ENCODE measurements at regions not wholly inside any gene's neighbourhood (a gene's known extent, or its start where the extent isn't known, plus 50 kb on each side); places are given as distances from the start of the nearest gene placed in this dataset.
A peak's percentile ranks its signal among the peaks of the same experiment; 100 is the strongest.

DNA sequence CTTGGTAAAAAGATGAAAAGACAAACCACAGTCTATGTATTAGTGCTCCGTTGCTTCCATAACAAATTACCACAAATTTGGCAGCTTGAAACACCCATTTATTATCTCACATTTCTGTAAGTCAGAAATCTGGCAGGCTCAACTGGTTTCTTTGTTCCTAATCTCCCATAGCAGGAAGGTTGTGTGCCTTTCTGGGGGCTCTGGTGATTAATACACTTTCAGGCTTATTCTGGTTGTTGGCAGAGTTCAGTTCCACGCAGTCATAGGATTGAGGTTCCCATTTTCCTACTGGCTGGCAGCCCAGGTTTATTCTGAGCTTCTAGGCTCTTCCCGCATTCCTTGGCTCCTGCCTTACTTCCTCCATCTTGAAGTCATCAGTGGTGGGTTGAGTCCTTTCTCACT lies 189.3 kb downstream of the ANAPC1 start:
- Histone ChIP-seq H3K27ac (peak overlapping the region in 1 of 4 donors; percentile 32), H3K27me3 (no peaks in the 10 kb centered on the region), H3K9me3 (no peaks in the 10 kb centered on the region), H3K4me1 (peaks cover 3 to 8% of the 10 kb centered on the region in 2 donors), H3K4me3 (no peak overlapping the region), H3K36me3 (no peaks in the 10 kb centered on the region)
- intact Hi-C loops (cut with DNase I; ENCODE audit: low total_unique reads): loop anchor here (5.0 kb wide), 1 partner anchor 922 kb away; no protein-coding TSS in a partner anchor
- in situ Hi-C loops (cut with MboI; ENCODE audit: low sequenced_read_pairs in 4 of 4): loop anchor here in 1 of 4 donors (10.0 to 25.0 kb wide), 2 partner anchors 70 to 582 kb away; partner anchors contain the start of gene BCL2L11
- DNase-seq: peak in 1 of 2 donors; percentile 55
- ATAC-seq: no peak
- TF ChIP-seq POLR2A (IDR thresholded peaks at IDR 0.05): no peak

DNA sequence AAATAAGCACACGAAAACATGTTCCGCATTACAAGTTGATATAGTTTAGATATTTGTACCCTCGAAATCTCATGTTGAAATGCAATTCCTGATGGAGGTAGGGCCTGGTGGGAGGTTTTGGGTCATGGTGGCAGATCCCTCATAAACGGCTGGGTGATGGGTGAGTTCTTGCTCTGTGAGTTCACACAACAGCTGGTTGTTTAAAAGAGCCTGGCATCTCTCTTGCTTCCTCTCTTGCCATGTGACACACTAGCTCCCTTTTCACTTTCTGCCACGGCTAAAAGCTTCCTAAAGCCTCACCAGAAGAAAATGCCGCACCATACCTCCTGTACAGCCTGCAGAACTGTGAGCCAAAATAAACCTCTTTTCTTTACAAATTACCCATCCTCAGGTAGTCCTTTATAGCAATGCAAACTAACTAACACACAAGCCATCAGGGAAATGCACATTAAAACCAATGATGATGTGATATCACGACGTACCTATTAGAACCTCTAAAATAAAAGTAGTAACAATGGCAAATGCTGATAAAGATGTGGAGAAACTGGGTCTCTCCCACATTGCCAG lies 188.5 kb downstream of the ANAPC1 start:
- in situ Hi-C loops (cut with MboI; ENCODE audit: low sequenced_read_pairs in 4 of 4): loop anchor here in 1 of 4 donors (10.0 to 25.0 kb wide), 2 partner anchors 71 to 583 kb away; partner anchors contain the start of gene BCL2L11
- no peak for TF ChIP-seq POLR2A (IDR thresholded peaks at IDR 0.05)
- TF ChIP-seq CTCF (IDR thresholded peaks at IDR 0.05 in 4 of 5, conservative IDR thresholded peaks at IDR 0.05 in 1 of 5): no peak

GRCh38 chr2:111696226-111696625 lies 187.8 kb downstream of the ANAPC1 start:
- H3K27me3 ChIP-seq: no peaks in the 10 kb centered on the region
- no peaks in the 10 kb centered on the region for H3K9me3 ChIP-seq
- no peak overlapping the region for H3K4me3 ChIP-seq
- intact Hi-C loops (cut with DNase I; ENCODE audit: low total_unique reads) (loop anchor here (5.0 kb wide), 1 partner anchor 924 kb away; no protein-coding TSS in a partner anchor), in situ Hi-C loops (cut with MboI; ENCODE audit: low sequenced_read_pairs in 4 of 4) (loop anchor here in 1 of 4 donors (10.0 to 25.0 kb wide), 2 partner anchors 71 to 584 kb away; partner anchors contain the start of gene BCL2L11)
- DNase-seq (peak in 1 of 2 donors; percentile 55), ATAC-seq (no peak)
- H3K4me1 ChIP-seq: peaks cover 3 to 8% of the 10 kb centered on the region in 2 donors
- no peak for TF ChIP-seq CTCF (IDR thresholded peaks at IDR 0.05 in 4 of 5, conservative IDR thresholded peaks at IDR 0.05 in 1 of 5)
- TF ChIP-seq POLR2A (IDR thresholded peaks at IDR 0.05): no peak
- H3K36me3 ChIP-seq: no peaks in the 10 kb centered on the region
- H3K27ac ChIP-seq: peak overlapping the region in 1 of 4 donors; percentile 32

More for the DNA sequence above, 188.5 kb downstream of the ANAPC1 start:
- intact Hi-C loops (cut with DNase I; ENCODE audit: low total_unique reads): loop anchor here (5.0 kb wide), 1 partner anchor 923 kb away; no protein-coding TSS in a partner anchor
- Histone ChIP-seq H3K36me3 (no peaks in the 10 kb centered on the region), H3K27me3 (no peaks in the 10 kb centered on the region), H3K4me3 (no peak overlapping the region), H3K27ac (peak overlapping the region in 1 of 4 donors; percentile 32), H3K4me1 (peaks cover 3 to 8% of the 10 kb centered on the region in 2 donors), H3K9me3 (no peaks in the 10 kb centered on the region)
- ATAC-seq (peak in 1 of 2 donors; percentile 8), DNase-seq (peak in 1 of 2 donors; percentile 21)

DNA sequence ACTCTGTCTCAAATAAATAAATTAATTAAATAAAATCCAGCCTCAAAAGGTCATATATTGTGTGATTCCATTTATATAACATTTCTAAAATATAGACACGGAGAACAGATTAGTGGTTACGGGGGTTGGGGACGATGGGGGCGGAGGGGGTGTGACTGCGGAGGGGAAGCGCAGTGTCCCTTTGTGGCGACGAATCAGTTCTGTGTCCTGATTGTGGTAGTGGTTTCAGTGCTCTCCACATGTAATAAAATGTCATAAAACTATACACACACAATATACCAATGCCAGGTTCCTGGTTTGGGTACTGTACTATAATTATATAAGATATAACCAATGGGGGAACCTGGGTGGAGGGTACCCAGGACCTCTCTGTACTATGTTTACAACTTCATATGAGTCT lies 186.4 kb downstream of the ANAPC1 start:
- no peak for TF ChIP-seq POLR2A (IDR thresholded peaks at IDR 0.05)
- no peak for TF ChIP-seq CTCF (IDR thresholded peaks at IDR 0.05 in 4 of 5, conservative IDR thresholded peaks at IDR 0.05 in 1 of 5)
- intact Hi-C loops (cut with DNase I; ENCODE audit: low total_unique reads) (loop anchor here (5.0 kb wide), 1 partner anchor 925 kb away; no protein-coding TSS in a partner anchor), in situ Hi-C loops (cut with MboI; ENCODE audit: low sequenced_read_pairs in 4 of 4) (loop anchor here in 1 of 4 donors (10.0 to 25.0 kb wide), 2 partner anchors 73 to 585 kb away; partner anchors contain the start of gene BCL2L11)
- no peaks in the 10 kb centered on the region for H3K27me3 ChIP-seq
- ATAC-seq (no peak), DNase-seq (no peak)
- peaks cover 12 to 13% of the 10 kb centered on the region in 2 donors for H3K4me1 ChIP-seq
- H3K36me3 ChIP-seq: no peaks in the 10 kb centered on the region
- no peaks in the 10 kb centered on the region for H3K9me3 ChIP-seq
- H3K27ac ChIP-seq: no peak overlapping the region
- no peak overlapping the region for H3K4me3 ChIP-seq

GRCh38 chr2:111698089-111698488 lies 185.9 kb downstream of the ANAPC1 start:
- Histone ChIP-seq H3K36me3 (no peaks in the 10 kb centered on the region), H3K4me3 (no peak overlapping the region), H3K27ac (peak overlapping the region; percentile 22 to 70 (median 54)), H3K27me3 (no peaks in the 10 kb centered on the region), H3K4me1 (peaks cover 17 to 18% of the 10 kb centered on the region in 2 donors), H3K9me3 (no peaks in the 10 kb centered on the region)
- TF ChIP-seq CTCF (IDR thresholded peaks at IDR 0.05 in 4 of 5, conservative IDR thresholded peaks at IDR 0.05 in 1 of 5) (no peak), POLR2A (IDR thresholded peaks at IDR 0.05) (no peak)
- intact Hi-C loops (cut with DNase I; ENCODE audit: low total_unique reads) (loop anchor here (5.0 kb wide), 1 partner anchor 926 kb away; no protein-coding TSS in a partner anchor), in situ Hi-C loops (cut with MboI; ENCODE audit: low sequenced_read_pairs in 4 of 4) (loop anchor here in 1 of 4 donors (10.0 to 25.0 kb wide), 2 partner anchors 73 to 586 kb away; partner anchors contain the start of gene BCL2L11)
- DNase-seq: no peak
- ATAC-seq: no peak
